G401 (cell line): ENCODE measurements at regions not wholly inside any gene's neighbourhood (a gene's known extent, or its start where the extent isn't known, plus 50 kb on each side); places are given as distances from the start of the nearest gene placed in this dataset.
A peak's percentile ranks its signal among the peaks of the same experiment; 100 is the strongest.
"Not testable (repeated sequence)": the region's sequence is repeated elsewhere in the genome, so short reads cannot be mapped to it uniquely, and the experiment has no call there.

ENCODE experiments used
- DNase-seq: peaks from one replicate; pipeline ENCODE4 v3.0.0-alpha.2; 2015; ENCODE audit warnings: low spot score
- in situ Hi-C: cut with HindIII; loops from 2 replicates; pipeline ENCODE4 v1.10.0; 2016; ENCODE audit warnings: low sequenced_read_pairs, mixed read lengths

DNA sequence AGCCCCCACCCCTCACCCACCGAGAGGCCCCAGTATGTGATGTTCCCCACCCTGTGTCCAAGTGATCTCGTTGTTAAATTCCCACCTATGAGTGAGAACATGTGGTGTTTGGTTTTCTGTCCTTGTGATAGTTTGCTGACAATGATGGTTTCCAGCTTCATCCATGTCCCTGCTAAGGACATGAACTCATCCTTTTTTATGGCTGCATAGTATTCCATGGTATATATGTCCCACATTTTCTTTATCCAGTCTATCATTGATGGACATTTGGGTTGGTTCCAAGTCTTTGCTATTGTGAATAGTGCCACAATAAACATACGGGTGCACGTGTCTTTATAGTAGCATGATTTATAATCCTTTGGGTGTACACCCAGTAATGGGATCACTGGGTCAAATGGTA lies 79.2 kb downstream of the PXDC1 start:
- in situ Hi-C loops, DNase-seq: not testable (repeated sequence)

GRCh38 chr6:3671382-3671781 lies 80.1 kb downstream of the PXDC1 start:
- no peak for DNase-seq
- in situ Hi-C loops, result no loop called here

- in situ Hi-C loops, result no loop called here
- no peak for DNase-seq
Observed at GRCh38 chr6:3670356-3670755, 81.2 kb downstream of the PXDC1 start.

DNA sequence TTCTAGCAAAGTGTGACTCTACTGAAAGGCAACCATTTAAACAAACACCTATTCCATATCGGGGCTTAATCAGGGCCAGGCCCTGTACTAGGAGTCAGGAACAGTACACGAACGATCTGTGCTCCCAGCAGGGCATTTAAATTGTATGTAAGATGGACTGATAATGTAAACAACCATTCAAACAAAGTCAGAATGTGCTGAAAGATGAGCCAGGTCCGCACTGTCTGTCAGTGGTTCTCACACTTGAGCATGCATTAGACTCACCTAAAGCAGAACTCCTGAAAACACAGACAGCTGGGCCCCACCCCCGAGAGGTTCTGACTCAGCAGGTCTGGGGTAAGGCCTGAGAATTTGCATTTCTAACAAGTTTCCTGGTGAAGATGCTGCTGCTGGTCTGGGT lies 81.6 kb downstream of the PXDC1 start:
- in situ Hi-C loops, result no loop called here
- no peak for DNase-seq

GRCh38 chr6:3665608-3666007 lies 85.9 kb downstream of the PXDC1 start:
- DNase-seq, result peak; percentile 5
- in situ Hi-C loops, result no loop called here

DNA sequence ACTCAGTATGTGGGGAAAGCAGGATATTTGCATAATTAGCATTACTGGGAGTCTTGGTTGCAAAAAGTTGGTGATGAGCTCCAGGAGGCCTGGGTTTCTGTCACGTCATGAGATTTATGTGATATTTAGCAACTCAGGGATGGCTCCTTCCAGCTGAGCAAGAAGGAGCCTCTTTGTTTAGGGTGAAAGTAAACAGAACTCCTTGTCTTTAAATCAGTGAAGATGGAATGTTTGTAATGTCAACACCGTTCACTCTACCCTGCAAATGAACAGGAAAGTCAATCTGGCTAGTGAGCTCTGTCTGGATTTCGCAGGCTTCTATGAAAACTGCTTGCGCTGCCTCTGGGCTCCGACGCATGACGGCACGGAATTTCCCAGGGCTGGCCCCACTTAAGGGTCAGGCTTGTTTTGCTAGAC lies 86.9 kb downstream of the PXDC1 start:
- in situ Hi-C loops, result no loop called here
- no peak for DNase-seq

GRCh38 chr6:3663811-3664210 lies 87.7 kb downstream of the PXDC1 start:
- DNase-seq, result no peak

DNA sequence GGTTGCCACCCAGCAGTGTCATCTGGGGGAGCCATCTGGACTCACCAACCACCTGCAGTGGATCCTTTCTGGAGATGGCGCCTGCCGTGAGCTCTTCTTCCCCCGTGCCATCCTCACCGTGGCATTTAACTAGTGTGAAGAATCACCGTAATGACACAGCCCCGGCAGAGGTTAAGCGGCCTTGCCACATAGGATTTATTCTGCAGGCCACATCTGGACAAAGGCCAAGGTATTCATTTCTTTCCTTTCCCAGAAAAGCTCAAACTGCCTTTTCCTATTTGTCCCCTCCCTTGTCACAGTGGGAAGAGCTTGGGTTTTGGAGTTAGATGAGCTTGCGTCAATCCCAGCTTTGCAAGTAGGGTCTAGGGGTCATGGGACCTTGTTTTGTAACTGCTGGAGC lies 88.4 kb downstream of the PXDC1 start:
- DNase-seq, result peak; percentile 43
- in situ Hi-C loops, result no loop called here

More at GRCh38 chr6:3663811-3664210, 87.7 kb downstream of the PXDC1 start:
- in situ Hi-C loops, result no loop called here

- in situ Hi-C loops, result no loop called here
- DNase-seq, result no peak
Observed at GRCh38 chr6:3661390-3661789, 90.1 kb downstream of the PXDC1 start.

- DNase-seq, result no peak
- in situ Hi-C loops, result no loop called here
Observed at GRCh38 chr6:3660473-3660872, 91.0 kb downstream of the PXDC1 start.

DNA sequence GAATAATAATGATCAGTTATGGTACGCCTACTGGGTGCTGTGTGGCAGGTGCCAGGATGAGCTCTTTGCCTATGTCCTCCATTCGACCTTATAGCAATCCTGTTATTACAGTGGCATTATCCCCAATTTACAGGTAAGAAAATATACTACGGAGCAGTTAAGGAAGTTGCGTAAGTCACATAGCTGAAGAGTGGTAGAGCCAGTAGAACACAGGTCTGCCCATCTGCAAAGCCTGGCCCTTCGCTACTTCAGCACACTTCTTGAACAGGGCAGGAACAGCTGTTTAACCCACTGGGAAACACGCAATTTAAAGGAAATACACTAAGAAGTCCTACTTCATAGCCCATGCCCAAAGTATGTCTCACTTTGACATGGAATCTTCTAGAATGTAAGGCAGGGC lies 91.8 kb downstream of the PXDC1 start:
- no peak for DNase-seq
- in situ Hi-C loops, result no loop called here

DNA sequence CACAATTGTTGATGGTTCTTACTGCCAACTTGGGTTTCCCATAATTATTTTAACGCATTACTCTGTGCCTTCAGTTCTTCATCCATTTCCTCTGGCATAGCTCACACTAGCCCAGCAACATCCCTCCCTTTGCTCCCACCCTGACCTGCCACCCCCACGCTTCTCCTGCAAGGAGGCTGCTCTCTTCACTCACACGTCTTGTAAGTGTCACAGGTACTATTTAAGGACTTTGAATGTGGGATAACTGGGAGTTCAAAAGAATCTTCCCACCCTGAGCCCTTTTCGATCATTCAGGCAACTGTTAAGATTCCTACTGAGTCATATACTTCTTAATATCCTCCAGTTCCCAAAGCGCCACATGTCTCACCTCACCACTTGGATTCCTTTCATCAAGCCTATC lies 95.4 kb downstream of the PXDC1 start:
- DNase-seq, result no peak
- in situ Hi-C loops, result no loop called here

DNA sequence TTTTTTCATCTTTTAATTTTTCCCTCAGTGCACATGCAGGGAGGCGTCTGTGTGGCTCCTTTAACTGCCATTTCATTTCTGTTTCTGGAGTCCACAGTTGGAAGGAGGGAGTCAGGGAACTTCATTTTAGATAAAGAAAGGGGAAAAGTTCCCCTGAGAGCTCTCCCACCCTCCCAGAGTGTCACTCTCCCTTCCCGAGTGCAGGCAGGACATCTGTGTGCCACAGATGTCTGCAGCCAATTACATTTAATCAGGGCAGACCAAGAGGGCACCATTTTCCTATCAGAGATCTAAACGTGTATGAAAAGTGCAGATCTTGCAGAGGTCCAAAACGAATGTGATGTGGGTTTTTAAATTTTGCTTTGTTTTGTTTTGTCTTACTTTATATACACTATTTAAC lies 96.6 kb downstream of the PXDC1 start:
- in situ Hi-C loops, result no loop called here
- no peak for DNase-seq

- in situ Hi-C loops, result no loop called here
Observed at GRCh38 chr6:3654436-3654835, 97.1 kb downstream of the PXDC1 start.

DNA sequence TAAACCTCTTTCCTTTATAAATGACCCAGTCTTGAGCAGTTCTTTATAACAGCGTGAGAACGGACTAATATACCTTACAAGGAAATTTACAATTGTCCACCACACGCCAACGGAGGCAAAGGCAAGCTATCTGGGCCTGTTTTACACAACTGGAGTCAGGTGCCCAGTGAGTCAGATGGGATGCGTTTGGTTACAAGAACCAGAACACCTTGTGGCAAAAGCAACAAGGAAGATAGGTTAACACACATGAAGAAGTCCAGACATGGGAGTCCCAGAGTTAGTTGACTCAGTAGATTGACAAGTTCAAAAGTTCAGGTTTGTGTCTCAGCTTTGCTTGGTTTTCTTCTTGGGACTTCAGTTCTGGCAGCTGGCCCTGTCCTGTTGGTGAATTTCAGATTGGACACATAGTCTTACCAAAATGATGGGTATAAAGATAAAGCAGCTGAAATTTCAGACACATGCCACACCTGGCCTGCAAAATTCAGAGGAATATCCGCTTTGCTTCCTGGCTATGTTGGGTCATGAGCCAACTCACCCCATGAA lies 97.9 kb downstream of the PXDC1 start:
- no peak for DNase-seq

More at GRCh38 chr6:3654436-3654835, 97.1 kb downstream of the PXDC1 start:
- no peak for DNase-seq

GRCh38 chr6:3651698-3652229 lies 99.7 kb downstream of the PXDC1 start:
- in situ Hi-C loops, result no loop called here
- no peak for DNase-seq

More for the DNA sequence above, 97.9 kb downstream of the PXDC1 start:
- in situ Hi-C loops, result no loop called here

DNA sequence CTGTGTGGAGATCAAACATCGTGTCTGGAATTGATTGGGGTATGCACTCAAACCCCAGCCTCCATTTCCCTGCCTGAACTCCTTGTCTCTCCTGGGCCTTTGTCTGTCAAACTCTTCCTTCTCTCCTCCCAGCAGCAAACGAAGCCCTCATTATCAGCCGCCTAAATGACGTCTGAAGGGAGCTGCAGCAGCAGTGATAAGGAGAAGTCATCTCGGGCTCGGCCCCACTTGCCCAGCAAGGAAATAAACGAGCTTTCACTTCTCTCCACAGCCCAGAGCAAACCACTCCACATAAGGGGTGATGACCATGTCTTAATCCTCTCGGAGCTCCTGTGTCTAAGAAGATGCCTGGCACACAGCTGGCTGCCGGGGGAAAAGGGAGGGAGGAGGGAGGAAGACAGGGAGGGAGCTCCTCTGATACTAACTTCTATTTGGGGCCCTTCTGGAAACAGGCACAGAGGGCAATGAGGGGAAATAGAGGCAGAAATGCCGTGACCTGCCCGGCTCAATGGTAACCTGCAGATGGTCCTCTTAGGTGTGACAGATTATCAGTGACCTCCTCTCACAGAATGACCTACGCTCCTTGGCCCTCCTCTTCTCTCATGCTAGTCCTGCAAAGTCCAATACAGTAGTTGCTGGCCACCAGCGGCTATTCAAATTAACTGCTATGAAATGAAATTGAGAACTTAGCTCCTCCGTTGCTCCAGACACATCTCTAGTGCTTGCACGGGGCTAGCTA lies 100.4 kb downstream of the PXDC1 start:
- DNase-seq, result no peak
- in situ Hi-C loops, result no loop called here

DNA sequence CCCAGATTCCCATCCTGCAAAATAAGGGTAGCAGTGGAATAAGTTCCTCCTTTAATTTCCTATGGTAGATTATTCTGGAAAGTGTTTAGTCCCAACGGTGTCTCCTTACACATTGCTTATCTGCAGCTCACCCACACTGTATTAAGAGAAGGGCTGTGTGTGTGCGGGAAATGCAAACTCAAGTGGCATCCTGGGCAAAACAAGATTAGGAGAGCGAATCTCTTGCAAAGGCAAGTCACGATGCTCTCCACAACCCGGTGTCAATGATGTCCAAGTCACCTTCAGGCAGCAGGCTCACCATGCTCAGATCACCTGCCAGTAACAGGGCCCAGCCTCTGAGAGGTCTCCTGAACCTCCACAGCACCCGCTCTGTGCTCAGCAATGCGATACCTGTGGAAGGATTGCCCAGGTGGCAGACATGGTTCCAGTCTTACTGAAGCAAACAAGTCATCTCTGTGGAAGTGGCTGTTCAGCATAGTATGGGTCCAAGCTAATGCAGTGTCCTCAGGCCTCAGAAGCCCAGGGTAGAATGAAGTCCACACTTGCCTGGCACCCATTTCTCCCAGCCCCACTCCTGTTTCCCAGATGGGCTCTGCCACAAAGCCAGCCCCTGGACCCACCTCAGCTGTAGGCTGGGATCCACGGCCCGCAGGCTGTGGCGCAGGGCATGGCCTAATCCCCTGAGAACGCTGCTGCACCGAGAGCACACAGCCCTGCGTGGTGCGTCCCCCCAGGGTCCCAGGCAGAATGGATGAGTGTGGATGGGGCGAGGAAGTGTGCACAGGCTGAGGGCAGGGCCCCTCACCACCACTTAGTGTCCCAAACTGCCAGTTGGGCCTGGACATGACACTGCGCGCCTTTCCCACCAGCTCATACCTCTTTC lies 101.2 kb downstream of the PXDC1 start:
- in situ Hi-C loops, result no loop called here
- no peak for DNase-seq

GRCh38 chr6:3648724-3649123 lies 102.8 kb downstream of the PXDC1 start:
- DNase-seq, result no peak
- in situ Hi-C loops, result no loop called here
